ENCODE measurements at regions not wholly inside any gene's neighbourhood (a gene's known extent, or its start where the extent isn't known, plus 50 kb on each side); places are given as distances from the start of the nearest gene placed in this dataset.

DNA sequence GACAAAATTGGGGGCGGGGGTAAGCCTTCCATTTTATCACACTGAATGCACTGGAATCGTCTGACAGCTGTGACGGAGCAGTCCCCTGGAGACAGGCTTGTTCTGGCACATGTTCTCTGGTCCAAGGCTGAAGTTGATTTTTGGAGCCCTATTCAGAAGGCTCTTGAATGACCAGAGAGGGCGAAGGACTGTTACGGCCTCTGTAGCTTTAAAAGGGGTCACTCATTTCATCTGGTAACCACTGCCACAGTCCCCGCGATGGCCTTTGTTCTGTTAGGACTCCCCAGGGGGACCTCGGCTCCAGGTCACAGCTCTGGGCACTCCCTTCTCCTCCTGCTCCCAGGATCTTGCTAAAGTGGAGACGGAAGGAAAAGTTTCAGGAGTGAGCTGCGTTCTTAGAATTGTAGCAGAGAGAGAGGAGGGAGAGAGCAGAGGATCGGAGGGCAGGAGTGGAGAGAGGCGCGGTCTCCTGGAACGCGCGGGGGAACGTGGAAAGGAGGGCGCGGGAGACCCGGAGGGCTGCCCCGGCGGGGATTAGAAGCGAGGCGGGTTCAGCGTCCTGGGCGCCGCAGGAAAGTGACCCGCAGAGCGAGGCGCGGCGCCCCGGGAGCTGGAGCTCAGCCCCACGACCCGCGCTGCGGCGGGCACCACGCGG, 134.3 kb upstream of the MYO16 start:
- H3K36me3 ChIP-seq (replicated peaks in 1 of 2; ENCODE audit: control insufficient read depth in 1 of 2, insufficient read depth in 2 of 2, low read length in 2 of 2) = no peaks in the 10 kb centered on the region
- FAIRE-seq (no peak), ATAC-seq (no peak; the same call in 1 of the 3 replicates), DNase-seq (ENCODE audit: low spot score) (no peak)
- in situ Hi-C loops (cut with HindIII; ENCODE audit: extremely low pct_ligation_motif_present, low pct_unique_long_range_greater_than_20kb) = no loop called here
- BruUV-seq (replicated peaks) = no TSS peak
- WGBS (ENCODE audit: low lambda C conversion rate) = 34% methylated on average over 22 of the region's 40 CpGs
- intact Hi-C loops (cut with micrococcal nuclease; ENCODE audit: unreplicated experiment) = no loop called here
- no peak overlapping the region for H3K27ac ChIP-seq (ENCODE audit: extremely low read length, insufficient read depth, low read length)
- POLR2A ChIA-PET = no interaction called here
- H3K4me1 ChIP-seq (ENCODE audit: insufficient read depth, low read length) = no peaks in the 10 kb centered on the region
- no peak overlapping the region for H2AFZ ChIP-seq (ENCODE audit: low read length)
- no peak overlapping the region for H3K9ac ChIP-seq (ENCODE audit: insufficient read depth, low read depth, low read length)
- H3K79me2 ChIP-seq (ENCODE audit: insufficient read depth, low read length) = no peaks in the 10 kb centered on the region
- no peak overlapping the region for H3K4me2 ChIP-seq (ENCODE audit: low read depth, low read length)
- CTCF ChIA-PET (ENCODE audit: low intra/inter-chr PET ratio, low total read pairs) = no interaction called here
- no peak overlapping the region for H3K4me3 ChIP-seq (replicated peaks in 1 of 3; ENCODE audit: insufficient read depth in 1 of 3, low read depth in 2 of 3, low read length in 3 of 3)
- no peaks in the 10 kb centered on the region for H4K20me1 ChIP-seq (ENCODE audit: insufficient read depth, low read length)
- TF ChIP-seq ZNF766 (CRISPR knock-in tag; IDR thresholded peaks at IDR 0.05; ENCODE audit: borderline replicate concordance) (no peak), ZNF646 (CRISPR knock-in tag; IDR thresholded peaks at IDR 0.05) (no peak), MLX (CRISPR knock-in tag; IDR thresholded peaks at IDR 0.05) (no peak), ATF1 (CRISPR knock-in tag; IDR thresholded peaks at IDR 0.05) (no peak), ZNF230 (CRISPR knock-in tag; IDR thresholded peaks at IDR 0.05) (no peak), HMG20A (CRISPR knock-in tag; IDR thresholded peaks at IDR 0.05; ENCODE audit: borderline replicate concordance) (no peak), ZNF775 (CRISPR knock-in tag; IDR thresholded peaks at IDR 0.05; ENCODE audit: borderline replicate concordance) (no peak), NRL (CRISPR knock-in tag; IDR thresholded peaks at IDR 0.05; ENCODE audit: borderline replicate concordance) (no peak), AGO1 (IDR thresholded peaks at IDR 0.05; ENCODE audit: low read depth, low read length, poor library complexity, severe bottlenecking) (no peak), PCBP1 (IDR thresholded peaks at IDR 0.05; ENCODE audit: borderline replicate concordance, low read depth, low read length) (no peak), RXRB (CRISPR knock-in tag; IDR thresholded peaks at IDR 0.05; ENCODE audit: borderline replicate concordance) (no peak), PHF20 (CRISPR knock-in tag; IDR thresholded peaks at IDR 0.05) (no peak)
- no peaks in the 10 kb centered on the region for H3K9me3 ChIP-seq (ENCODE audit: low read length)
- H3K27me3 ChIP-seq (ENCODE audit: control insufficient read depth in 1 of 2, insufficient read depth in 2 of 2, low read length in 2 of 2) = peaks cover 0 to 18% of the 10 kb centered on the region in 2 experiments; a peak in 2 of 5 replicates
